ENCODE measurements at regions not wholly inside any gene's neighbourhood (a gene's known extent, or its start where the extent isn't known, plus 50 kb on each side); places are given as distances from the start of the nearest gene placed in this dataset.
"Not testable (repeated sequence)": the region's sequence is repeated elsewhere in the genome, so short reads cannot be mapped to it uniquely, and the experiment has no call there.

GRCh38 chr3:75237477-75237876 is 426.7 kb upstream of the FRG2C start:
- H3K4me1 Mint-ChIP-seq = peaks cover 25% of the 10 kb centered on the region
- H3K9me3 Mint-ChIP-seq = peaks cover 17% of the 10 kb centered on the region; the same call in 1 of the 2 replicates
- ChIA-PET POLR2A (no interaction called here), CTCF (no interaction called here)
- no peak overlapping the region for H3K4me3 Mint-ChIP-seq
- H3K27ac Mint-ChIP-seq = no peak overlapping the region
- ATAC-seq (no peak), DNase-seq (ENCODE audit: low spot score) (no peak)
- no peaks in the 10 kb centered on the region for H3K36me3 Mint-ChIP-seq
- TF ChIP-seq FOXJ3 (CRISPR knock-in tag; IDR thresholded peaks at IDR 0.05; ENCODE audit: borderline replicate concordance) (no peak), IRF2 (CRISPR knock-in tag; IDR thresholded peaks at IDR 0.05; ENCODE audit: borderline replicate concordance, low read depth) (no peak), IRF1 (CRISPR knock-in tag; IDR thresholded peaks at IDR 0.05) (no peak), CREM (CRISPR knock-in tag; IDR thresholded peaks at IDR 0.05) (no peak), CDX4 (CRISPR knock-in tag; IDR thresholded peaks at IDR 0.05; ENCODE audit: borderline replicate concordance) (no peak), ZNF532 (CRISPR knock-in tag; IDR thresholded peaks at IDR 0.05; ENCODE audit: borderline replicate concordance) (no peak), SOX15 (CRISPR knock-in tag; IDR thresholded peaks at IDR 0.05) (no peak), ZSCAN18 (CRISPR knock-in tag; IDR thresholded peaks at IDR 0.05) (no peak), E2F4 (CRISPR knock-in tag; IDR thresholded peaks at IDR 0.05; ENCODE audit: borderline replicate concordance, low read depth) (no peak), ZMAT4 (CRISPR knock-in tag; IDR thresholded peaks at IDR 0.05) (no peak), MLX (CRISPR knock-in tag; IDR thresholded peaks at IDR 0.05) (no peak), ZNF423 (CRISPR knock-in tag; IDR thresholded peaks at IDR 0.05) (no peak), FOXP4 (CRISPR knock-in tag; IDR thresholded peaks at IDR 0.05) (no peak)
- no peaks in the 10 kb centered on the region for H3K27me3 Mint-ChIP-seq (ENCODE audit: low read depth)

GRCh38 chr3:75241226-75241962 is 422.7 kb upstream of the FRG2C start:
- CTCF ChIA-PET = interaction anchor here (1.4 kb wide), 1 partner anchor 49 kb away, joined by 3 read pairs; no protein-coding TSS in a partner anchor
- H3K4me3 Mint-ChIP-seq; H3K9me3 Mint-ChIP-seq; H3K27me3 Mint-ChIP-seq (ENCODE audit: low read depth); H3K27ac Mint-ChIP-seq; POLR2A ChIA-PET; H3K36me3 Mint-ChIP-seq; DNase-seq (ENCODE audit: low spot score); ATAC-seq: not testable (repeated sequence)
- H3K4me1 Mint-ChIP-seq = peaks cover 29% of the 10 kb centered on the region

All from WTC11 (cell line).